ENCODE measurements at regions not wholly inside any gene's neighbourhood (a gene's known extent, or its start where the extent isn't known, plus 50 kb on each side); places are given as distances from the start of the nearest gene placed in this dataset.

DNA sequence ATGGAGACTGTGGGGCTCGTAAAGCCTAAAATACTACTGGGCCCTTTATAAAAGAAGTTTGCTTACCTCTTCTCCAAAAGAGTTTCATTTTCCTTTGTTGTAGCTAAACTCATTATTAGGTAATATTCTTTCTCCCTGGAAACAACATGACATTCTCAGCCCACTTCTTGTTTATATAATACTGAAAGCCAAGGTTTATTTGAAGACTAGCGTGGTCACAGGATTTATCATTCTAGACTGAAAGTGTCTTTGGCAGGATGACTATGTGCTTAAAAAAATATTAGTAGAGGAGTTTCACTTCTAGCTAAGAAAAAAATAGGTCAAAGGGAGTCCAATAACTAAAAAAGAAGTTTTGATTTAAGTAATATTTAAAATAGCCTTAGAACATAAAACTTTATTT lies 1085.2 kb upstream of the CADM2 start:
- 70% methylated on average over 2 of the region's 2 CpGs; no CpG with 5 or more reads in 1 of the 2 experiments for WGBS, 2 experiments (ENCODE audit: insufficient coverage in 1 of 2, insufficient read length in 1 of 2)
- Histone ChIP-seq H3K36me3 (ENCODE audit: control insufficient read depth, insufficient read depth, low read length) (no peaks in the 10 kb centered on the region), H3K9ac (ENCODE audit: extremely low read depth, low read length, poor library complexity, severe bottlenecking) (no peak overlapping the region), H3K9me3 (ENCODE audit: control insufficient read depth, low read length) (peaks cover 6% of the 10 kb centered on the region), H3K4me1 (ENCODE audit: control insufficient read depth, insufficient read depth, low read length) (no peaks in the 10 kb centered on the region), H3K27ac (ENCODE audit: low read depth, low read length) (no peak overlapping the region), H3K4me3 (ENCODE audit: low read length) (no peak overlapping the region), H3K27me3 (ENCODE audit: control insufficient read depth, insufficient read depth, low read length, poor library complexity, severe bottlenecking) (no peaks in the 10 kb centered on the region)
- TF ChIP-seq CTCF (conservative IDR thresholded peaks at IDR 0.05): no peak
- peaks cover 8% of the 10 kb centered on the region for H3K9me3 Mint-ChIP-seq
- no peaks in the 10 kb centered on the region for H3K36me3 Mint-ChIP-seq (ENCODE audit: low read depth)
- no peak overlapping the region for H3K4me3 Mint-ChIP-seq
- no peaks in the 10 kb centered on the region for H3K27me3 Mint-ChIP-seq (ENCODE audit: insufficient read depth)
- no peak for DNase-seq
- no peak overlapping the region for H3K27ac Mint-ChIP-seq
- peaks cover 7% of the 10 kb centered on the region for H3K4me1 Mint-ChIP-seq

- no peak overlapping the region for H3K4me3 Mint-ChIP-seq
- 57 to 93% methylated on average over 1 to 3 of the region's 3 CpGs for WGBS, 2 experiments (ENCODE audit: insufficient coverage in 1 of 2, insufficient read length in 1 of 2)
- H3K36me3 Mint-ChIP-seq (ENCODE audit: low read depth): no peaks in the 10 kb centered on the region
Measured at GRCh38 chr3:83877910-83878309, 1080.9 kb upstream of the CADM2 start.

GRCh38 chr3:83882701-83883100 lies 1076.1 kb upstream of the CADM2 start:
- TF ChIP-seq CTCF (conservative IDR thresholded peaks at IDR 0.05): no peak
- H3K4me3 ChIP-seq (ENCODE audit: low read length): no peak overlapping the region
- Mint-ChIP-seq H3K4me1 (peaks cover 4% of the 10 kb centered on the region), H3K27ac (no peak overlapping the region), H3K4me3 (no peak overlapping the region), H3K36me3 (ENCODE audit: low read depth) (no peaks in the 10 kb centered on the region), H3K27me3 (ENCODE audit: insufficient read depth) (no peaks in the 10 kb centered on the region), H3K9me3 (no peaks in the 10 kb centered on the region)
- no peak overlapping the region for H3K9ac ChIP-seq (ENCODE audit: extremely low read depth, low read length, poor library complexity, severe bottlenecking)
- no peak overlapping the region for H3K27ac ChIP-seq (ENCODE audit: low read depth, low read length)
- no peaks in the 10 kb centered on the region for H3K4me1 ChIP-seq (ENCODE audit: control insufficient read depth, insufficient read depth, low read length)
- 93 to 100% methylated on average over 2 of the region's 2 CpGs for WGBS, 2 experiments (ENCODE audit: insufficient coverage in 1 of 2, insufficient read length in 1 of 2)
- H3K9me3 ChIP-seq (ENCODE audit: control insufficient read depth, low read length): no peaks in the 10 kb centered on the region
- no peak for DNase-seq
- H3K27me3 ChIP-seq (ENCODE audit: control insufficient read depth, insufficient read depth, low read length, poor library complexity, severe bottlenecking): no peaks in the 10 kb centered on the region
- H3K36me3 ChIP-seq (ENCODE audit: control insufficient read depth, insufficient read depth, low read length): no peaks in the 10 kb centered on the region

More at GRCh38 chr3:83877910-83878309, 1080.9 kb upstream of the CADM2 start:
- no peaks in the 10 kb centered on the region for H3K4me1 ChIP-seq (ENCODE audit: control insufficient read depth, insufficient read depth, low read length)
- H3K27ac ChIP-seq (ENCODE audit: low read depth, low read length): no peak overlapping the region
- H3K36me3 ChIP-seq (ENCODE audit: control insufficient read depth, insufficient read depth, low read length): no peaks in the 10 kb centered on the region
- peaks cover 6% of the 10 kb centered on the region for H3K9me3 ChIP-seq (ENCODE audit: control insufficient read depth, low read length)
- H3K27me3 Mint-ChIP-seq (ENCODE audit: insufficient read depth): no peaks in the 10 kb centered on the region
- peaks cover 7% of the 10 kb centered on the region for H3K4me1 Mint-ChIP-seq
- no peak for DNase-seq
- no peaks in the 10 kb centered on the region for H3K27me3 ChIP-seq (ENCODE audit: control insufficient read depth, insufficient read depth, low read length, poor library complexity, severe bottlenecking)
- no peak overlapping the region for H3K9ac ChIP-seq (ENCODE audit: extremely low read depth, low read length, poor library complexity, severe bottlenecking)
- no peak for TF ChIP-seq CTCF (conservative IDR thresholded peaks at IDR 0.05)
- no peak overlapping the region for H3K4me3 ChIP-seq (ENCODE audit: low read length)
- H3K27ac Mint-ChIP-seq: no peak overlapping the region
- peaks cover 8% of the 10 kb centered on the region for H3K9me3 Mint-ChIP-seq
